Neural cell (in vitro differentiated cells): ENCODE measurements at regions not wholly inside any gene's neighbourhood (a gene's known extent, or its start where the extent isn't known, plus 50 kb on each side); places are given as distances from the start of the nearest gene placed in this dataset.

Experiments
- H2AFZ ChIP-seq: fragments of 200-600, 300-800 bp; sonication (generic), shearing (Covaris generic); 2 replicates; pipeline ENCODE4 v1.6.0; 2014; ENCODE audit warnings: low read depth, mild to moderate bottlenecking, antibody characterized with exemption, low read length, moderate library complexity
- H3F3A ChIP-seq: fragments of 200-600 bp; shearing (Covaris generic); 2 replicates; pipeline ENCODE4 v1.6.1; 2016; ENCODE audit warnings: mild to moderate bottlenecking, moderate library complexity, mixed read lengths, antibody characterized with exemption, low read length; ENCODE audit not compliant: insufficient read depth, poor library complexity, severe bottlenecking
- H3K27ac ChIP-seq: fragments of 200-600, 300-800 bp; sonication (generic), shearing (Covaris generic); 2 replicates; pipeline ENCODE4 v1.5.1; 2014; ENCODE audit warnings: mild to moderate bottlenecking, low read length, moderate library complexity
- H3K27me3 ChIP-seq: fragments of 300-800, 200-600 bp; sonication (generic), shearing (Covaris generic); 2 replicates; pipeline ENCODE4 v1.6.0; 2014; ENCODE audit warnings: mild to moderate bottlenecking, low read depth, low read length, moderate library complexity; ENCODE audit not compliant: insufficient read depth
- H3K36me3 ChIP-seq: fragments of 300-800, 200-600 bp; sonication (generic), shearing (Covaris generic); 2 replicates; pipeline ENCODE4 v1.5.1; 2014; ENCODE audit warnings: mild to moderate bottlenecking, antibody characterized with exemption, low read length, moderate library complexity; ENCODE audit not compliant: insufficient read depth
- H3K4me2 ChIP-seq: fragments of 300-800, 200-600 bp; sonication (generic), shearing (Covaris generic); 2 replicates; pipeline ENCODE4 v1.6.0; 2014; ENCODE audit warnings: mild to moderate bottlenecking, low read length
- H3K4me3 ChIP-seq: fragments of 300-800, 200-600 bp; sonication (generic), shearing (Covaris generic); 2 replicates; pipeline ENCODE4 v1.5.1; 2014; ENCODE audit warnings: mild to moderate bottlenecking, low read length, moderate library complexity
- H3K79me2 ChIP-seq: fragments of 200-600 bp; shearing (Covaris generic); replicated peaks from 2 replicates; pipeline ENCODE4 v1.6.0; 2014; ENCODE audit warnings: mild to moderate bottlenecking, low read length, moderate library complexity; ENCODE audit not compliant: insufficient read depth
- H3K9ac ChIP-seq: fragments of 300-800, 200-600 bp; sonication (generic), shearing (Covaris generic); 2 replicates; pipeline ENCODE4 v1.6.1; 2016; ENCODE audit warnings: mild to moderate bottlenecking, low read length, mixed read lengths
- H3K9me2 ChIP-seq: fragments of 200-600 bp; shearing (Covaris generic); 2 replicates; pipeline ENCODE4 v1.6.1; 2016; ENCODE audit warnings: mild to moderate bottlenecking, low read length, mixed read lengths; ENCODE audit not compliant: insufficient read depth
- H3K9me3 ChIP-seq: fragments of 200-600, 300-800 bp; sonication (generic), shearing (Covaris generic); 2 replicates; pipeline ENCODE4 v1.6.1; 2016; ENCODE audit warnings: mild to moderate bottlenecking, mixed run types, low read length, moderate library complexity, mixed read lengths
- H4K20me1 ChIP-seq: fragments of 200-600 bp; shearing (Covaris generic); 2 replicates; pipeline ENCODE4 v1.6.1; 2016; ENCODE audit warnings: mild to moderate bottlenecking, mixed run types; ENCODE audit not compliant: insufficient read depth
- EP300 ChIP-seq: fragments of 450-650 bp; conservative IDR thresholded peaks from 2 replicates; pipeline ENCODE4 v1.6.1; 2014; ENCODE audit warnings: antibody characterized with exemption, mild to moderate bottlenecking, moderate library complexity; ENCODE audit not compliant: poor library complexity, severe bottlenecking
- EZH2 ChIP-seq: fragments of 200-600, 300-800 bp; shearing (Covaris generic), sonication (generic); IDR thresholded peaks from 2 replicates; pipeline ENCODE4 v1.6.1; 2014; ENCODE audit warnings: antibody characterized with exemption, low read length, borderline replicate concordance, mild to moderate bottlenecking; ENCODE audit not compliant: insufficient read depth, poor library complexity, severe bottlenecking
- MXI1 ChIP-seq: fragments of 450-650 bp; conservative IDR thresholded peaks from 2 replicates; pipeline ENCODE4 v1.6.1; 2014; ENCODE audit warnings: antibody characterized with exemption, mild to moderate bottlenecking; ENCODE audit not compliant: poor library complexity, severe bottlenecking
- POLR2AphosphoS5 ChIP-seq: IDR thresholded peaks from 2 replicates; pipeline ENCODE4 v1.6.1; 2012
- RAD21 ChIP-seq: fragments of 450-650 bp; conservative IDR thresholded peaks from 2 replicates; pipeline ENCODE4 v1.6.1; 2014; ENCODE audit warnings: antibody characterized with exemption, mild to moderate bottlenecking, moderate library complexity
- SMC3 ChIP-seq: fragments of 450-650 bp; conservative IDR thresholded peaks from 2 replicates; pipeline ENCODE4 v1.6.1; 2014; ENCODE audit warnings: antibody characterized with exemption, mild to moderate bottlenecking, moderate library complexity; ENCODE audit not compliant: poor library complexity
- TAF1 ChIP-seq: IDR thresholded peaks from 2 replicates; pipeline ENCODE4 v1.6.1; 2012; ENCODE audit warnings: low read depth
- TF ChIP-seq, protein P1 (sequence below): fragments of 450-650 bp; IDR thresholded peaks from 2 replicates; pipeline ENCODE4 v1.5.1; 2014; ENCODE audit warnings: antibody characterized with exemption, mild to moderate bottlenecking, moderate library complexity; ENCODE audit not compliant: poor library complexity, severe bottlenecking
- TF ChIP-seq, protein P2 (sequence below): IDR thresholded peaks from 2 replicates; pipeline ENCODE4 v1.6.1; 2012; ENCODE audit warnings: borderline replicate concordance

DNA sequence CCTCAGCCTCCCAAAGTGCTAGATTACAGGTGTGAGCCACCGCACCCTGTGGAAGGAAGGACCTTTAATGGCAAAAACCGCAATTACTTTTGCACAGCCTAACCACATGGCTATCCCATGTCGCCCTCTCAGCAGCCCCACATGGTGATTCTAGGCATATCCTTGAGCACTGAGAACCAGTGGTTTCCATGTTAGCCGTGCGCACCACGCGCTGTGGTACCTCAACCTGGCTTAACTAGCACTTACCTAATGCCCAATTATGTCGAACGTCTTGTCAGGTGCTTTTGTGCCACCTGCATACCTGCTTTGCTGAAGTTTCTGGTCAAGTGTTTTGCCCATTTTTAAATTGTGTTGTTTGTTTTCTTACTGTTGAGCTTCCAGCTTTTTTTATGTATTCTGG, 697.9 kb downstream of the BRD1 start:
- Histone ChIP-seq H3K9me3 (no peaks in the 10 kb centered on the region), H2AFZ (no peak overlapping the region), H3K27me3 (no peaks in the 10 kb centered on the region), H3K4me2 (no peak overlapping the region), H3K4me3 (no peak overlapping the region), H3K79me2 (no peaks in the 10 kb centered on the region), H3K36me3 (no peaks in the 10 kb centered on the region), H3K9ac (no peak overlapping the region), H3K27ac (no peak overlapping the region), H3K9me2 (no peaks in the 10 kb centered on the region), H3F3A (no peaks in the 10 kb centered on the region), H4K20me1 (no peaks in the 10 kb centered on the region)
- TF ChIP-seq, protein P1, sequence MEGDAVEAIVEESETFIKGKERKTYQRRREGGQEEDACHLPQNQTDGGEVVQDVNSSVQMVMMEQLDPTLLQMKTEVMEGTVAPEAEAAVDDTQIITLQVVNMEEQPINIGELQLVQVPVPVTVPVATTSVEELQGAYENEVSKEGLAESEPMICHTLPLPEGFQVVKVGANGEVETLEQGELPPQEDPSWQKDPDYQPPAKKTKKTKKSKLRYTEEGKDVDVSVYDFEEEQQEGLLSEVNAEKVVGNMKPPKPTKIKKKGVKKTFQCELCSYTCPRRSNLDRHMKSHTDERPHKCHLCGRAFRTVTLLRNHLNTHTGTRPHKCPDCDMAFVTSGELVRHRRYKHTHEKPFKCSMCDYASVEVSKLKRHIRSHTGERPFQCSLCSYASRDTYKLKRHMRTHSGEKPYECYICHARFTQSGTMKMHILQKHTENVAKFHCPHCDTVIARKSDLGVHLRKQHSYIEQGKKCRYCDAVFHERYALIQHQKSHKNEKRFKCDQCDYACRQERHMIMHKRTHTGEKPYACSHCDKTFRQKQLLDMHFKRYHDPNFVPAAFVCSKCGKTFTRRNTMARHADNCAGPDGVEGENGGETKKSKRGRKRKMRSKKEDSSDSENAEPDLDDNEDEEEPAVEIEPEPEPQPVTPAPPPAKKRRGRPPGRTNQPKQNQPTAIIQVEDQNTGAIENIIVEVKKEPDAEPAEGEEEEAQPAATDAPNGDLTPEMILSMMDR: no peak
- no peak for TF ChIP-seq RAD21
- no peak for TF ChIP-seq SMC3
- TF ChIP-seq EP300: no peak
- no peak for TF ChIP-seq EZH2
- no peak for TF ChIP-seq TAF1
- TF ChIP-seq MXI1: no peak
- TF ChIP-seq, protein P2, sequence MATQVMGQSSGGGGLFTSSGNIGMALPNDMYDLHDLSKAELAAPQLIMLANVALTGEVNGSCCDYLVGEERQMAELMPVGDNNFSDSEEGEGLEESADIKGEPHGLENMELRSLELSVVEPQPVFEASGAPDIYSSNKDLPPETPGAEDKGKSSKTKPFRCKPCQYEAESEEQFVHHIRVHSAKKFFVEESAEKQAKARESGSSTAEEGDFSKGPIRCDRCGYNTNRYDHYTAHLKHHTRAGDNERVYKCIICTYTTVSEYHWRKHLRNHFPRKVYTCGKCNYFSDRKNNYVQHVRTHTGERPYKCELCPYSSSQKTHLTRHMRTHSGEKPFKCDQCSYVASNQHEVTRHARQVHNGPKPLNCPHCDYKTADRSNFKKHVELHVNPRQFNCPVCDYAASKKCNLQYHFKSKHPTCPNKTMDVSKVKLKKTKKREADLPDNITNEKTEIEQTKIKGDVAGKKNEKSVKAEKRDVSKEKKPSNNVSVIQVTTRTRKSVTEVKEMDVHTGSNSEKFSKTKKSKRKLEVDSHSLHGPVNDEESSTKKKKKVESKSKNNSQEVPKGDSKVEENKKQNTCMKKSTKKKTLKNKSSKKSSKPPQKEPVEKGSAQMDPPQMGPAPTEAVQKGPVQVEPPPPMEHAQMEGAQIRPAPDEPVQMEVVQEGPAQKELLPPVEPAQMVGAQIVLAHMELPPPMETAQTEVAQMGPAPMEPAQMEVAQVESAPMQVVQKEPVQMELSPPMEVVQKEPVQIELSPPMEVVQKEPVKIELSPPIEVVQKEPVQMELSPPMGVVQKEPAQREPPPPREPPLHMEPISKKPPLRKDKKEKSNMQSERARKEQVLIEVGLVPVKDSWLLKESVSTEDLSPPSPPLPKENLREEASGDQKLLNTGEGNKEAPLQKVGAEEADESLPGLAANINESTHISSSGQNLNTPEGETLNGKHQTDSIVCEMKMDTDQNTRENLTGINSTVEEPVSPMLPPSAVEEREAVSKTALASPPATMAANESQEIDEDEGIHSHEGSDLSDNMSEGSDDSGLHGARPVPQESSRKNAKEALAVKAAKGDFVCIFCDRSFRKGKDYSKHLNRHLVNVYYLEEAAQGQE: no peak
- no peak for TF ChIP-seq POLR2AphosphoS5

DNA sequence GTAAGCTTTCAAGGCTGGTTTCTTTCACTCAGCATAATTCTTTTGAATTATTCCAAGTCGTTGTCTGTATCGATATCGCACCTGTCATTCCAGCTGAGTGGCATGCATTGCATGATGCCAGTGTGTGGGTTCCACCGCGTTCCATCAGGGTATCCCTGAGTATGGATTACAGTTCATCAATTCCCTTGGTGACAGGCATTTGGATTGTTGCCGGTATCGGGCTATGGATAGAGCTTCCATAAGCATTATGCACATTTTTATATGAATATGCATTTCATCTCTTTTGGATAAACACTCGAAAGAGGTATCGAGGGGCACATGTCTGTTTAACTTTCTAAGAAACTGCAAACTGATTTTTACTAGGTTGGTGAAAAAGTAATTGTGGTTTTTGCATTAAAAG, 698.8 kb downstream of the BRD1 start:
- no peak overlapping the region for H3K4me2 ChIP-seq
- H4K20me1 ChIP-seq: no peaks in the 10 kb centered on the region
- H3K9ac ChIP-seq: no peak overlapping the region
- no peaks in the 10 kb centered on the region for H3F3A ChIP-seq
- no peaks in the 10 kb centered on the region for H3K36me3 ChIP-seq
- no peak overlapping the region for H3K4me3 ChIP-seq
- H3K9me2 ChIP-seq: no peaks in the 10 kb centered on the region
- no peak overlapping the region for H3K27ac ChIP-seq
- no peaks in the 10 kb centered on the region for H3K79me2 ChIP-seq
- no peaks in the 10 kb centered on the region for H3K27me3 ChIP-seq
- no peaks in the 10 kb centered on the region for H3K9me3 ChIP-seq
- TF ChIP-seq, protein P2: no peak
- TF ChIP-seq SMC3 (no peak), POLR2AphosphoS5 (peak; percentile 18), MXI1 (no peak), EP300 (peak; percentile 34), EZH2 (no peak), TAF1 (no peak)
- H2AFZ ChIP-seq: no peak overlapping the region
